Heart left ventricle (tissue), 16 donors: ENCODE measurements at regions not wholly inside any gene's neighbourhood (a gene's known extent, or its start where the extent isn't known, plus 50 kb on each side); places are given as distances from the start of the nearest gene placed in this dataset.

Source experiments
- ATAC-seq, 4 donors: fragments of 200-7000 bp; cut with Tn5 transposase; one replicate each; pipeline ENCODE4 v1.9.1; 2020 to 2022; ENCODE audit warnings: moderate library complexity in 4 of 4, mild to moderate bottlenecking in 3 of 4, moderate number of reproducible peaks in 1 of 4
- DNase-seq, 5 donors: peaks; one replicate each; pipeline ENCODE4 v3.0.0-alpha.2; 2020
- H3K27ac ChIP-seq, 12 donors: fragments of 200-600 bp; sonication (generic) in 4 of 12; one replicate each; pipeline versions ENCODE4 v1.5.0 to v1.8.0; 2016 to 2022; ENCODE audit warnings: mild to moderate bottlenecking in 2 of 12
- H3K27me3 ChIP-seq, 9 donors: fragments of 200-600 bp; sonication (generic) in 2 of 9; one replicate each; pipeline versions ENCODE4 v1.5.1 to v1.8.0; 2016 to 2022; ENCODE audit warnings: mild to moderate bottlenecking in 3 of 9
- H3K36me3 ChIP-seq, 9 donors: fragments of 200-600 bp; sonication (generic) in 2 of 9; one replicate each; pipeline versions ENCODE4 v1.5.0 to v1.8.0; 2018 to 2022; ENCODE audit warnings: mild to moderate bottlenecking in 2 of 9
- H3K4me1 ChIP-seq, 12 donors: fragments of 200-600 bp; sonication (generic) in 4 of 12; one replicate each; pipeline versions ENCODE4 v1.5.0 to v1.8.0; 2016 to 2022; ENCODE audit warnings: mild to moderate bottlenecking in 3 of 12
- H3K4me3 ChIP-seq, 12 donors: fragments of 200-600 bp; sonication (generic) in 4 of 12; one replicate each; pipeline versions ENCODE4 v1.5.0 to v1.8.0; 2017 to 2022; ENCODE audit warnings: mild to moderate bottlenecking in 9 of 12, moderate library complexity in 4 of 12
- H3K9me3 ChIP-seq, 12 donors: fragments of 200-600 bp; sonication (generic) in 4 of 12; one replicate each; pipeline versions ENCODE4 v1.5.0 to v1.8.0; 2016 to 2022; ENCODE audit warnings: mild to moderate bottlenecking in 1 of 12
- CTCF ChIP-seq, 12 donors: fragments of 200-600 bp; sonication (generic) in 4 of 12; IDR thresholded peaks; one replicate each; pipeline versions ENCODE4 v1.5.0 to v1.8.0; 2018 to 2022; ENCODE audit warnings: antibody characterized with exemption in 12 of 12, mild to moderate bottlenecking in 5 of 12
- POLR2A ChIP-seq, 2 donors: fragments of 450-650 bp; IDR thresholded peaks; one replicate each; pipeline ENCODE4 v1.6.1; 2017; ENCODE audit warnings: antibody characterized with exemption in 2 of 2, mild to moderate bottlenecking in 2 of 2, moderate library complexity in 2 of 2
- WGBS, 4 donors: extraction: QIAGEN DNeasy Blood & Tissue Kit in 2 of 4; methylation state at CpG; one replicate each; pipeline versions ENCODE4 v1.1.5 to v1.1.7; 2013 to 2018; 5-methylcytosine and 5-hydroxymethylcytosine counted together
- intact Hi-C, 10 donors: fragments of 100-400 bp; cut with DNase I; formaldehyde crosslinking; loops; one replicate each; pipeline versions ENCODE4 v1.11.1 to v1.14.2; 2022
- donor health status: ischemic (EF 13 %, LVEDD 7.1; RV severe dilation, severe dysfunction).
- donor health status: healthy with polysubstance abuse.
- donor health status: DM: no; HTN: yes; CAD: no.
- donor health status: DM: no; HTN: no; CAD: no.
- donor health status: ischemic (EF 25% LVEDD 6.9; RV normal size, moderate dysfunction).
- donor health status: ischemic (EF 25% LVEDD 5.7; RV mildly dilated, moderate dysfunction).
- donor health status: healthy.
- donor health status: DM: yes; HTN: yes; CAD: no.
- donor health status: ischemic (EF 35%, LVEDD 5.7; RV mildly dilated, moderate dysfunction).
- donor health status: nonischemic (EF 11% LVEDD 7.7; RV severe dilation, severe dysfunction).
- donor health status: DM: yes; HTN: yes; CAD: no.
- donor health status: PGD.
- donor health status: ischemic (EF 29% LVEDD 5.4; RV normal size, mild dysfunction).
- donor health status: nonischemic (EF 23%, LVEDD 6.1; RV moderate dilation, normal function).

GRCh38 chr3:95442766-95443165 lies 1371.6 kb upstream of the EPHA6 start:
- TF ChIP-seq CTCF (IDR thresholded peaks at IDR 0.05) (no peak), POLR2A (IDR thresholded peaks at IDR 0.05) (no peak)
- no peak for DNase-seq

GRCh38 chr3:95449841-95450240 lies 1364.6 kb upstream of the EPHA6 start:
- no peak for ATAC-seq
- no peaks in the 10 kb centered on the region for H3K36me3 ChIP-seq
- DNase-seq, result no peak
- no peaks in the 10 kb centered on the region for H3K4me1 ChIP-seq
- no peaks in the 10 kb centered on the region for H3K27me3 ChIP-seq
- intact Hi-C loops, result loop anchor here in 1 of 10 donors (10.0 kb wide), 1 partner anchor 1275 kb away; no protein-coding TSS in a partner anchor
- H3K9me3 ChIP-seq, result no peaks in the 10 kb centered on the region
- H3K4me3 ChIP-seq, result no peak overlapping the region
- no peak overlapping the region for H3K27ac ChIP-seq
- WGBS, 4 donors, result 56 to 65% (median 59%) methylated on average over 1 of the region's 1 CpG
- TF ChIP-seq POLR2A (IDR thresholded peaks at IDR 0.05), result no peak
- no peak for TF ChIP-seq CTCF (IDR thresholded peaks at IDR 0.05)

More at GRCh38 chr3:95442766-95443165, 1371.6 kb upstream of the EPHA6 start:
- H3K27me3 ChIP-seq, result no peaks in the 10 kb centered on the region
- WGBS, 4 donors, result 80 to 84% (median 81%) methylated on average over 2 of the region's 2 CpGs
- H3K27ac ChIP-seq, result no peak overlapping the region
- intact Hi-C loops, result loop anchor here in 1 of 10 donors (10.0 kb wide), 1 partner anchor 1282 kb away; no protein-coding TSS in a partner anchor
- no peaks in the 10 kb centered on the region for H3K4me1 ChIP-seq
- no peaks in the 10 kb centered on the region for H3K36me3 ChIP-seq
- H3K9me3 ChIP-seq, result peaks cover 0 to 3% (median 0%) of the 10 kb centered on the region in 12 donors
- no peak for ATAC-seq
- H3K4me3 ChIP-seq, result no peak overlapping the region

GRCh38 chr3:95453242-95453641 lies 1361.2 kb upstream of the EPHA6 start:
- H3K27me3 ChIP-seq, result no peaks in the 10 kb centered on the region
- intact Hi-C loops, result no loop called here
- H3K9me3 ChIP-seq, result no peaks in the 10 kb centered on the region
- DNase-seq (no peak), ATAC-seq (no peak)
- H3K4me1 ChIP-seq, result no peaks in the 10 kb centered on the region
- 83 to 89% (median 87%) methylated on average over 2 of the region's 2 CpGs for whole genome bisulfite sequencing, 4 donors
- H3K27ac ChIP-seq, result no peak overlapping the region
- H3K36me3 ChIP-seq, result no peaks in the 10 kb centered on the region
- no peak for TF ChIP-seq CTCF (IDR thresholded peaks at IDR 0.05)
- no peak for TF ChIP-seq POLR2A (IDR thresholded peaks at IDR 0.05)
- H3K4me3 ChIP-seq, result no peak overlapping the region

GRCh38 chr3:95456835-95457234 lies 1357.6 kb upstream of the EPHA6 start:
- no peaks in the 10 kb centered on the region for H3K9me3 ChIP-seq
- no peak for ATAC-seq
- peaks cover 0 to 14% (median 0%) of the 10 kb centered on the region in 12 donors for H3K4me1 ChIP-seq
- no peak overlapping the region for H3K4me3 ChIP-seq
- DNase-seq, result no peak
- H3K27me3 ChIP-seq, result no peaks in the 10 kb centered on the region
- H3K36me3 ChIP-seq, result no peaks in the 10 kb centered on the region
- no peak overlapping the region for H3K27ac ChIP-seq
- intact Hi-C loops, result no loop called here
- TF ChIP-seq CTCF (IDR thresholded peaks at IDR 0.05), result no peak
- no peak for TF ChIP-seq POLR2A (IDR thresholded peaks at IDR 0.05)
